ENCODE measurements at regions not wholly inside any gene's neighbourhood (a gene's known extent, or its start where the extent isn't known, plus 50 kb on each side); places are given as distances from the start of the nearest gene placed in this dataset.

GRCh38 chr2:224182498-224182897 is 143.4 kb upstream of the SERPINE2 start:
- TF ChIP-seq, protein P1, sequence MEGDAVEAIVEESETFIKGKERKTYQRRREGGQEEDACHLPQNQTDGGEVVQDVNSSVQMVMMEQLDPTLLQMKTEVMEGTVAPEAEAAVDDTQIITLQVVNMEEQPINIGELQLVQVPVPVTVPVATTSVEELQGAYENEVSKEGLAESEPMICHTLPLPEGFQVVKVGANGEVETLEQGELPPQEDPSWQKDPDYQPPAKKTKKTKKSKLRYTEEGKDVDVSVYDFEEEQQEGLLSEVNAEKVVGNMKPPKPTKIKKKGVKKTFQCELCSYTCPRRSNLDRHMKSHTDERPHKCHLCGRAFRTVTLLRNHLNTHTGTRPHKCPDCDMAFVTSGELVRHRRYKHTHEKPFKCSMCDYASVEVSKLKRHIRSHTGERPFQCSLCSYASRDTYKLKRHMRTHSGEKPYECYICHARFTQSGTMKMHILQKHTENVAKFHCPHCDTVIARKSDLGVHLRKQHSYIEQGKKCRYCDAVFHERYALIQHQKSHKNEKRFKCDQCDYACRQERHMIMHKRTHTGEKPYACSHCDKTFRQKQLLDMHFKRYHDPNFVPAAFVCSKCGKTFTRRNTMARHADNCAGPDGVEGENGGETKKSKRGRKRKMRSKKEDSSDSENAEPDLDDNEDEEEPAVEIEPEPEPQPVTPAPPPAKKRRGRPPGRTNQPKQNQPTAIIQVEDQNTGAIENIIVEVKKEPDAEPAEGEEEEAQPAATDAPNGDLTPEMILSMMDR (conservative IDR thresholded peaks at IDR 0.05; ENCODE audit: low read depth in 2 of 2): no peak
- TF ChIP-seq POLR2AphosphoS5 (IDR thresholded peaks at IDR 0.05; ENCODE audit: low read depth): no peak
- TF ChIP-seq EZH2 (IDR thresholded peaks at IDR 0.05; ENCODE audit: low read depth, unreplicated experiment): no peak
- TF ChIP-seq, protein P2, sequence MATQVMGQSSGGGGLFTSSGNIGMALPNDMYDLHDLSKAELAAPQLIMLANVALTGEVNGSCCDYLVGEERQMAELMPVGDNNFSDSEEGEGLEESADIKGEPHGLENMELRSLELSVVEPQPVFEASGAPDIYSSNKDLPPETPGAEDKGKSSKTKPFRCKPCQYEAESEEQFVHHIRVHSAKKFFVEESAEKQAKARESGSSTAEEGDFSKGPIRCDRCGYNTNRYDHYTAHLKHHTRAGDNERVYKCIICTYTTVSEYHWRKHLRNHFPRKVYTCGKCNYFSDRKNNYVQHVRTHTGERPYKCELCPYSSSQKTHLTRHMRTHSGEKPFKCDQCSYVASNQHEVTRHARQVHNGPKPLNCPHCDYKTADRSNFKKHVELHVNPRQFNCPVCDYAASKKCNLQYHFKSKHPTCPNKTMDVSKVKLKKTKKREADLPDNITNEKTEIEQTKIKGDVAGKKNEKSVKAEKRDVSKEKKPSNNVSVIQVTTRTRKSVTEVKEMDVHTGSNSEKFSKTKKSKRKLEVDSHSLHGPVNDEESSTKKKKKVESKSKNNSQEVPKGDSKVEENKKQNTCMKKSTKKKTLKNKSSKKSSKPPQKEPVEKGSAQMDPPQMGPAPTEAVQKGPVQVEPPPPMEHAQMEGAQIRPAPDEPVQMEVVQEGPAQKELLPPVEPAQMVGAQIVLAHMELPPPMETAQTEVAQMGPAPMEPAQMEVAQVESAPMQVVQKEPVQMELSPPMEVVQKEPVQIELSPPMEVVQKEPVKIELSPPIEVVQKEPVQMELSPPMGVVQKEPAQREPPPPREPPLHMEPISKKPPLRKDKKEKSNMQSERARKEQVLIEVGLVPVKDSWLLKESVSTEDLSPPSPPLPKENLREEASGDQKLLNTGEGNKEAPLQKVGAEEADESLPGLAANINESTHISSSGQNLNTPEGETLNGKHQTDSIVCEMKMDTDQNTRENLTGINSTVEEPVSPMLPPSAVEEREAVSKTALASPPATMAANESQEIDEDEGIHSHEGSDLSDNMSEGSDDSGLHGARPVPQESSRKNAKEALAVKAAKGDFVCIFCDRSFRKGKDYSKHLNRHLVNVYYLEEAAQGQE (IDR thresholded peaks at IDR 0.05; ENCODE audit: unreplicated experiment): no peak
